ENCODE measurements at regions not wholly inside any gene's neighbourhood (a gene's known extent, or its start where the extent isn't known, plus 50 kb on each side); places are given as distances from the start of the nearest gene placed in this dataset.

DNA sequence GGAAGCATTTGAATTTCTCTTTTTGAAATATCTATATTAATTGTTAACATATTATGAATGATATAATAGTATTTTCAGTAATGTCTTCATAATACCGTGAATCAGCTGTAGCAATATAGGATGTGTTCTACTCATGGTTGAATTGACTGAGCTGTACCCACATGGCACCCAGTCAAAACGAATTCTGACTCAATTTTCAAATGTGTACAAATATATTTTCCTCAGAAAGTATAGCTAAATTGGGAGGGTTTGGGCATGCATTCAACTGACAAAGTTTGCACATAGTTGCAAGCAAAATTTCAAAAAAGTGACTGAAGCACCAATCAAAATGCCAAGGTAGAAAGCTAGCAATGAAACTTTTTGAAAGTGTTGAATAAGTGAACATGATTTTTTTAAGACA is 188.9 kb downstream of the NAF1 start:
- peaks cover 0 to 7% (median 0%) of the 10 kb centered on the region in 4 donors for H3K9me3 ChIP-seq (ENCODE audit: control insufficient read depth in 4 of 4, low read length in 3 of 4)
- WGBS = 52% methylated on average over 2 of the region's 2 CpGs
- no peak for DNase-seq (ENCODE audit: low spot score)
- H3K36me3 ChIP-seq (ENCODE audit: control insufficient read depth in 4 of 4, insufficient read depth in 3 of 4, low read depth in 1 of 4, low read length in 3 of 4) = no peaks in the 10 kb centered on the region
- no peaks in the 10 kb centered on the region for H3K27me3 ChIP-seq (ENCODE audit: control insufficient read depth in 4 of 4, insufficient read depth in 4 of 4, low read length in 3 of 4)
- H3K27ac ChIP-seq (ENCODE audit: low read depth in 1 of 2, low read length in 2 of 2) = no peak overlapping the region
- H3K9ac ChIP-seq (ENCODE audit: low read depth in 1 of 2, low read length in 2 of 2) = no peak overlapping the region
- H3K4me3 ChIP-seq (ENCODE audit: low read depth in 1 of 3, low read length in 3 of 3) = no peak overlapping the region
- H3K4me1 ChIP-seq (ENCODE audit: control insufficient read depth in 4 of 4, insufficient read depth in 4 of 4, low read length in 3 of 4) = no peaks in the 10 kb centered on the region
- no peak for TF ChIP-seq YY1 (IDR thresholded peaks at IDR 0.05)
- TF ChIP-seq FOXA1 (IDR thresholded peaks at IDR 0.05) = no peak
- no peak for TF ChIP-seq JUND (IDR thresholded peaks at IDR 0.05)
- TF ChIP-seq RXRA (IDR thresholded peaks at IDR 0.05) = no peak
- TF ChIP-seq NR2F2 (IDR thresholded peaks at IDR 0.05) = no peak
- TF ChIP-seq FOXA2 (IDR thresholded peaks at IDR 0.05) = no peak
- no peak for TF ChIP-seq SP1 (IDR thresholded peaks at IDR 0.05)
- no peak for TF ChIP-seq GABPA (IDR thresholded peaks at IDR 0.05 in 1 of 2, conservative IDR thresholded peaks at IDR 0.05 in 1 of 2)
- TF ChIP-seq, protein P1, sequence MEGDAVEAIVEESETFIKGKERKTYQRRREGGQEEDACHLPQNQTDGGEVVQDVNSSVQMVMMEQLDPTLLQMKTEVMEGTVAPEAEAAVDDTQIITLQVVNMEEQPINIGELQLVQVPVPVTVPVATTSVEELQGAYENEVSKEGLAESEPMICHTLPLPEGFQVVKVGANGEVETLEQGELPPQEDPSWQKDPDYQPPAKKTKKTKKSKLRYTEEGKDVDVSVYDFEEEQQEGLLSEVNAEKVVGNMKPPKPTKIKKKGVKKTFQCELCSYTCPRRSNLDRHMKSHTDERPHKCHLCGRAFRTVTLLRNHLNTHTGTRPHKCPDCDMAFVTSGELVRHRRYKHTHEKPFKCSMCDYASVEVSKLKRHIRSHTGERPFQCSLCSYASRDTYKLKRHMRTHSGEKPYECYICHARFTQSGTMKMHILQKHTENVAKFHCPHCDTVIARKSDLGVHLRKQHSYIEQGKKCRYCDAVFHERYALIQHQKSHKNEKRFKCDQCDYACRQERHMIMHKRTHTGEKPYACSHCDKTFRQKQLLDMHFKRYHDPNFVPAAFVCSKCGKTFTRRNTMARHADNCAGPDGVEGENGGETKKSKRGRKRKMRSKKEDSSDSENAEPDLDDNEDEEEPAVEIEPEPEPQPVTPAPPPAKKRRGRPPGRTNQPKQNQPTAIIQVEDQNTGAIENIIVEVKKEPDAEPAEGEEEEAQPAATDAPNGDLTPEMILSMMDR (IDR thresholded peaks at IDR 0.05; ENCODE audit: low read depth, low read length, missing input control) = no peak
- no peak for TF ChIP-seq EGR1 (IDR thresholded peaks at IDR 0.05; ENCODE audit: low read depth in 2 of 2)
- no peak for TF ChIP-seq HNF4G (IDR thresholded peaks at IDR 0.05)
- no peak for TF ChIP-seq RAD21 (IDR thresholded peaks at IDR 0.05)

DNA sequence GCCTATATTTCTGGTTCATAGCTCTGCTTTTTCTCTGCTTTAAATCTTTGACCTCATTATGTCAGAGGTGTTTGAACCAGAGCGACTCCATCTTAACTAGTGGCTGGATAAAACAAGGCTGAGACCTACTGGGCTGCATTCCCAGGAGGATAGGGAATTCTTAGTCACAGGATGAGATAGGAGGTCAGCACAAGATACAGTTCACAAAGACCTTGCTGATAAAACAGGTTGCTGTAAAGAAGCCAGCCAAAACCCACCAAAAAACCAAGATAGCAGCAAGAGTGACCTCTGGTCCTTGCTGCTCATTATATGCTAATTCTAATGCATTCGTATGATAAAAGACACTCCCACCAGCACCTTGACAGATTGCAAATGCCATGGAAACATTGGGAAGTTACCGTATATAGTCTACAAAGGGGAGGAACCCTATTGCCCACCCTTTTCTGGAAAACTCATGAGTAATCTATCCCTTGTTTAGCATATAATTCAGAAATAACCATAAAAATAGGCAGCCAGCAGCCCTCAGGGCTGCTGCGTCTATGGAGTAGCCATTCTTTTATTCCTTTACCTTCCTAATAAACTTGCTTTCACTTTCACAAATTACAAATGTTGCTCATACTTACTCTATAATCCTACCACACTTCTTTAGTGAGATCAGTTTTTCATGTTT is 193.9 kb downstream of the NAF1 start:
- no peaks in the 10 kb centered on the region for H3K36me3 ChIP-seq (ENCODE audit: control insufficient read depth in 4 of 4, insufficient read depth in 3 of 4, low read depth in 1 of 4, low read length in 3 of 4)
- no peak overlapping the region for H3K9ac ChIP-seq (ENCODE audit: low read depth in 1 of 2, low read length in 2 of 2)
- H3K27me3 ChIP-seq (ENCODE audit: control insufficient read depth in 4 of 4, insufficient read depth in 4 of 4, low read length in 3 of 4) = peaks cover 0 to 2% (median 0%) of the 10 kb centered on the region in 4 donors
- no peak overlapping the region for H3K4me3 ChIP-seq (ENCODE audit: low read depth in 1 of 3, low read length in 3 of 3)
- no peak for DNase-seq (ENCODE audit: low spot score)
- 57% methylated on average over 4 of the region's 4 CpGs for WGBS
- TF ChIP-seq SP1 (IDR thresholded peaks at IDR 0.05) = no peak
- TF ChIP-seq, protein P2, sequence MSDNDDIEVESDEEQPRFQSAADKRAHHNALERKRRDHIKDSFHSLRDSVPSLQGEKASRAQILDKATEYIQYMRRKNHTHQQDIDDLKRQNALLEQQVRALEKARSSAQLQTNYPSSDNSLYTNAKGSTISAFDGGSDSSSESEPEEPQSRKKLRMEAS (IDR thresholded peaks at IDR 0.05) = no peak
- TF ChIP-seq, protein P3, sequence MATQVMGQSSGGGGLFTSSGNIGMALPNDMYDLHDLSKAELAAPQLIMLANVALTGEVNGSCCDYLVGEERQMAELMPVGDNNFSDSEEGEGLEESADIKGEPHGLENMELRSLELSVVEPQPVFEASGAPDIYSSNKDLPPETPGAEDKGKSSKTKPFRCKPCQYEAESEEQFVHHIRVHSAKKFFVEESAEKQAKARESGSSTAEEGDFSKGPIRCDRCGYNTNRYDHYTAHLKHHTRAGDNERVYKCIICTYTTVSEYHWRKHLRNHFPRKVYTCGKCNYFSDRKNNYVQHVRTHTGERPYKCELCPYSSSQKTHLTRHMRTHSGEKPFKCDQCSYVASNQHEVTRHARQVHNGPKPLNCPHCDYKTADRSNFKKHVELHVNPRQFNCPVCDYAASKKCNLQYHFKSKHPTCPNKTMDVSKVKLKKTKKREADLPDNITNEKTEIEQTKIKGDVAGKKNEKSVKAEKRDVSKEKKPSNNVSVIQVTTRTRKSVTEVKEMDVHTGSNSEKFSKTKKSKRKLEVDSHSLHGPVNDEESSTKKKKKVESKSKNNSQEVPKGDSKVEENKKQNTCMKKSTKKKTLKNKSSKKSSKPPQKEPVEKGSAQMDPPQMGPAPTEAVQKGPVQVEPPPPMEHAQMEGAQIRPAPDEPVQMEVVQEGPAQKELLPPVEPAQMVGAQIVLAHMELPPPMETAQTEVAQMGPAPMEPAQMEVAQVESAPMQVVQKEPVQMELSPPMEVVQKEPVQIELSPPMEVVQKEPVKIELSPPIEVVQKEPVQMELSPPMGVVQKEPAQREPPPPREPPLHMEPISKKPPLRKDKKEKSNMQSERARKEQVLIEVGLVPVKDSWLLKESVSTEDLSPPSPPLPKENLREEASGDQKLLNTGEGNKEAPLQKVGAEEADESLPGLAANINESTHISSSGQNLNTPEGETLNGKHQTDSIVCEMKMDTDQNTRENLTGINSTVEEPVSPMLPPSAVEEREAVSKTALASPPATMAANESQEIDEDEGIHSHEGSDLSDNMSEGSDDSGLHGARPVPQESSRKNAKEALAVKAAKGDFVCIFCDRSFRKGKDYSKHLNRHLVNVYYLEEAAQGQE (IDR thresholded peaks at IDR 0.05) = no peak
- H3K27ac ChIP-seq (ENCODE audit: low read depth in 1 of 2, low read length in 2 of 2) = no peak overlapping the region
- H3K4me1 ChIP-seq (ENCODE audit: control insufficient read depth in 4 of 4, insufficient read depth in 4 of 4, low read length in 3 of 4) = no peaks in the 10 kb centered on the region
- no peaks in the 10 kb centered on the region for H3K9me3 ChIP-seq (ENCODE audit: control insufficient read depth in 4 of 4, low read length in 3 of 4)

Measured in liver (tissue), 8 donors.